ENCODE measurements at regions not wholly inside any gene's neighbourhood (a gene's known extent, or its start where the extent isn't known, plus 50 kb on each side); places are given as distances from the start of the nearest gene placed in this dataset.

DNA sequence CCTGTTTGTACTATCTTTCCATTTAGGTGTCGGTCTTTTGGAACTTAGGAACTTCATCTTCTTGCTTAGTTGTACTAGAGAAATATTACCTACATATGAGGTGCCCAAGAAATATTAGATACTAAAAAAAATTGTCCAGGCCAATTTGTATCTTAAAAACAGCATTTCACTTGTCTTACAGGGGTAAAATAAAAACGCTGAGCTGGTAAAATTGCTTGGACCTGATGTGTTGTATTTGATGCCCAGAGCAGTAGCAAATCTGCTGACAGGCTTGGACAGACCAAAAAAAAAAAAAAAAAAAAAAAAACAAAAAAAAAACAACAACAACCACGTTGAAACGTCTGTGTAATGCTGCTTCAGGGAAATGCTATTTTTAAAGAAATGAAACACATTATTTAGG, 150.4 kb upstream of the ARX start:
- no peaks in the 10 kb centered on the region for H3K4me1 ChIP-seq (ENCODE audit: control insufficient read depth in 2 of 2, insufficient read depth in 1 of 2, low read depth in 1 of 2, low read length in 2 of 2)
- H3K4me2 ChIP-seq (ENCODE audit: insufficient read depth, low read length, poor library complexity, severe bottlenecking): no peak overlapping the region
- H2BK5ac ChIP-seq (ENCODE audit: low read length): no peak overlapping the region
- no peak overlapping the region for H2BK120ac ChIP-seq (ENCODE audit: low read depth, low read length)
- no peak for DNase-seq (ENCODE audit: low spot score)
- H2BK12ac ChIP-seq (ENCODE audit: low read length): no peak overlapping the region
- no peak overlapping the region for H3K4me3 ChIP-seq (ENCODE audit: low read length in 2 of 2)
- no peak overlapping the region for H4K91ac ChIP-seq (ENCODE audit: low read depth, low read length, poor library complexity)
- no peak overlapping the region for H3K27ac ChIP-seq (replicated peaks; ENCODE audit: low read length)
- no peaks in the 10 kb centered on the region for H3K36me3 ChIP-seq (replicated peaks in 1 of 2; ENCODE audit: control insufficient read depth in 2 of 2, insufficient read depth in 2 of 2, low read length in 2 of 2)
- no peak overlapping the region for H2BK15ac ChIP-seq (ENCODE audit: low read length)
- no peak overlapping the region for H3K23ac ChIP-seq (ENCODE audit: low read depth, low read length, poor library complexity)
- no peak overlapping the region for H3K4ac ChIP-seq (ENCODE audit: low read length)
- H2AK5ac ChIP-seq (ENCODE audit: low read depth, low read length): no peak overlapping the region
- H3K79me1 ChIP-seq (ENCODE audit: low read depth, low read length): no peaks in the 10 kb centered on the region
- H3K9ac ChIP-seq (ENCODE audit: low read depth, low read length, poor library complexity): no peak overlapping the region
- no peak overlapping the region for H4K8ac ChIP-seq (ENCODE audit: low read depth, low read length)
- H3K14ac ChIP-seq (ENCODE audit: low read length): no peak overlapping the region
- no peak overlapping the region for H3K18ac ChIP-seq (ENCODE audit: low read length)
- H3K9me3 ChIP-seq (replicated peaks in 1 of 2; ENCODE audit: control insufficient read depth in 2 of 2, insufficient read depth in 1 of 2, low read depth in 1 of 2, low read length in 2 of 2): no peaks in the 10 kb centered on the region
- H2AFZ ChIP-seq (ENCODE audit: low read length): no peak overlapping the region
- H3K27me3 ChIP-seq (ENCODE audit: control insufficient read depth in 3 of 3, insufficient read depth in 3 of 3, low read depth in 1 of 3, low read length in 3 of 3): no peaks in the 10 kb centered on the region
- no CpG with 5 or more reads among the region's 4 CpGs for WGBS, 2 donors (ENCODE audit: extremely low coverage in 2 of 2, insufficient read length in 2 of 2, insufficient replicate concordance in 1 of 2)

- Histone ChIP-seq H3K14ac (ENCODE audit: low read length) (no peak overlapping the region), H3K79me1 (ENCODE audit: low read depth, low read length) (no peaks in the 10 kb centered on the region), H2AFZ (ENCODE audit: low read length) (no peak overlapping the region), H3K36me3 (replicated peaks in 1 of 2; ENCODE audit: control insufficient read depth in 2 of 2, insufficient read depth in 2 of 2, low read length in 2 of 2) (no peaks in the 10 kb centered on the region), H4K91ac (ENCODE audit: low read depth, low read length, poor library complexity) (no peak overlapping the region), H3K4ac (ENCODE audit: low read length) (no peak overlapping the region), H2BK12ac (ENCODE audit: low read length) (no peak overlapping the region), H3K4me2 (ENCODE audit: insufficient read depth, low read length, poor library complexity, severe bottlenecking) (no peak overlapping the region), H3K18ac (ENCODE audit: low read length) (no peak overlapping the region), H3K4me1 (ENCODE audit: control insufficient read depth in 2 of 2, insufficient read depth in 1 of 2, low read depth in 1 of 2, low read length in 2 of 2) (no peaks in the 10 kb centered on the region), H2BK120ac (ENCODE audit: low read depth, low read length) (no peak overlapping the region), H3K9me3 (replicated peaks in 1 of 2; ENCODE audit: control insufficient read depth in 2 of 2, insufficient read depth in 1 of 2, low read depth in 1 of 2, low read length in 2 of 2) (no peaks in the 10 kb centered on the region), H3K9ac (ENCODE audit: low read depth, low read length, poor library complexity) (no peak overlapping the region), H4K8ac (ENCODE audit: low read depth, low read length) (no peak overlapping the region), H3K23ac (ENCODE audit: low read depth, low read length, poor library complexity) (no peak overlapping the region), H2BK5ac (ENCODE audit: low read length) (no peak overlapping the region), H3K27ac (replicated peaks; ENCODE audit: low read length) (no peak overlapping the region), H2AK5ac (ENCODE audit: low read depth, low read length) (no peak overlapping the region), H3K4me3 (ENCODE audit: low read length in 2 of 2) (no peak overlapping the region), H2BK15ac (ENCODE audit: low read length) (no peak overlapping the region), H3K27me3 (ENCODE audit: control insufficient read depth in 3 of 3, insufficient read depth in 3 of 3, low read depth in 1 of 3, low read length in 3 of 3) (no peaks in the 10 kb centered on the region)
- WGBS, 2 donors (ENCODE audit: extremely low coverage in 2 of 2, insufficient read length in 2 of 2, insufficient replicate concordance in 1 of 2): no CpG with 5 or more reads among the region's 2 CpGs
- DNase-seq (ENCODE audit: low spot score): no peak
Observed at GRCh38 chrX:25158635-25159034, 142.9 kb upstream of the ARX start.

DNA sequence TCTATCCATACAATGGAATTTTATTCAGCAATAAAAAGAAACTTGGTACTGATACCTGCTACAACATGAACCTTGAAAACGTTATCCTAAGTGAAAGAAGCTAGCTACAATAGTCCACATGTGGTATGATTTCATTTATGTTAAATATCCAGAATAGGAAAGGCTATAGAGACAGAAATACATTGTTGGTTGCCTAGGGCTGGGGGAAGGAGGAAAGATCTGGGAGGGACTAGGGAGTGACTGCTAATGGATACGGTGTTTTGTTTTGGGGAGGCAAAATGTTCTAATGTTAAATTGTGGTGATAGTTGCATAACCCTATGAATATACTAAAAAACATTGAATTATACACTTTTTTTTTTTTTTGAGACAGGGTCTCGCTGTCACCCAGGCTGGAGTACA, 141.1 kb upstream of the ARX start:
- Histone ChIP-seq H3K18ac (ENCODE audit: low read length) (no peak overlapping the region), H2BK15ac (ENCODE audit: low read length) (no peak overlapping the region), H3K27ac (replicated peaks; ENCODE audit: low read length) (no peak overlapping the region), H3K4me1 (ENCODE audit: control insufficient read depth in 2 of 2, insufficient read depth in 1 of 2, low read depth in 1 of 2, low read length in 2 of 2) (no peaks in the 10 kb centered on the region), H3K9ac (ENCODE audit: low read depth, low read length, poor library complexity) (no peak overlapping the region), H3K4ac (ENCODE audit: low read length) (no peak overlapping the region), H3K9me3 (replicated peaks in 1 of 2; ENCODE audit: control insufficient read depth in 2 of 2, insufficient read depth in 1 of 2, low read depth in 1 of 2, low read length in 2 of 2) (no peaks in the 10 kb centered on the region), H2BK12ac (ENCODE audit: low read length) (no peak overlapping the region), H4K91ac (ENCODE audit: low read depth, low read length, poor library complexity) (no peak overlapping the region), H3K23ac (ENCODE audit: low read depth, low read length, poor library complexity) (no peak overlapping the region), H3K36me3 (replicated peaks in 1 of 2; ENCODE audit: control insufficient read depth in 2 of 2, insufficient read depth in 2 of 2, low read length in 2 of 2) (no peaks in the 10 kb centered on the region), H3K14ac (ENCODE audit: low read length) (no peak overlapping the region), H3K27me3 (ENCODE audit: control insufficient read depth in 3 of 3, insufficient read depth in 3 of 3, low read depth in 1 of 3, low read length in 3 of 3) (no peaks in the 10 kb centered on the region), H3K4me3 (ENCODE audit: low read length in 2 of 2) (no peak overlapping the region), H2AK5ac (ENCODE audit: low read depth, low read length) (no peak overlapping the region), H2AFZ (ENCODE audit: low read length) (no peak overlapping the region), H2BK120ac (ENCODE audit: low read depth, low read length) (no peak overlapping the region), H2BK5ac (ENCODE audit: low read length) (no peak overlapping the region), H4K8ac (ENCODE audit: low read depth, low read length) (no peak overlapping the region), H3K4me2 (ENCODE audit: insufficient read depth, low read length, poor library complexity, severe bottlenecking) (no peak overlapping the region), H3K79me1 (ENCODE audit: low read depth, low read length) (no peaks in the 10 kb centered on the region)
- DNase-seq (ENCODE audit: low spot score): no peak
- WGBS, 2 donors (ENCODE audit: extremely low coverage in 2 of 2, insufficient read length in 2 of 2, insufficient replicate concordance in 1 of 2): no CpG with 5 or more reads among the region's 3 CpGs

DNA sequence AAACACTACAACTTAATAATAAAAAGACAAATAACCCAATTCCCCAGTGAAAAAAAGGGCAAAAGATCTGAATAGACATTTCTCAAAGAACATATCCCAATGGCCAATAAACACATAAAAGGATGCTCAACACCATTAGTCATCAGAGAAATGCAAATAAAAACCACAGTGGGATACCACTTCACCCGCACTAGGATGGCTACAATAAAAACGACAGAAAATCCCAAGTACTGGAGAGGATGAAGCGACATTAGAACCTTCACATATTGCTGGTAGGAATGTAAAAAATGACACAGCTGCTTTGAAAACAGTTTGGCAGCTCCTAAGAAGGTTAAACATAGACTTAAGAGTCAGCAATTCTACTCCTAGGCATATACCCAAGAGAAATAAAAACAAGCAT, 140.6 kb upstream of the ARX start:
- H3K23ac ChIP-seq (ENCODE audit: low read depth, low read length, poor library complexity): no peak overlapping the region

More for the DNA sequence above, 140.6 kb upstream of the ARX start:
- no peaks in the 10 kb centered on the region for H3K9me3 ChIP-seq (replicated peaks in 1 of 2; ENCODE audit: control insufficient read depth in 2 of 2, insufficient read depth in 1 of 2, low read depth in 1 of 2, low read length in 2 of 2)
- H2BK12ac ChIP-seq (ENCODE audit: low read length): no peak overlapping the region
- no peak overlapping the region for H2BK15ac ChIP-seq (ENCODE audit: low read length)
- H3K4ac ChIP-seq (ENCODE audit: low read length): no peak overlapping the region
- H3K4me2 ChIP-seq (ENCODE audit: insufficient read depth, low read length, poor library complexity, severe bottlenecking): no peak overlapping the region
- H2AK5ac ChIP-seq (ENCODE audit: low read depth, low read length): no peak overlapping the region
- no peak overlapping the region for H2AFZ ChIP-seq (ENCODE audit: low read length)
- H3K27ac ChIP-seq (replicated peaks; ENCODE audit: low read length): no peak overlapping the region
- H2BK120ac ChIP-seq (ENCODE audit: low read depth, low read length): no peak overlapping the region
- no peaks in the 10 kb centered on the region for H3K4me1 ChIP-seq (ENCODE audit: control insufficient read depth in 2 of 2, insufficient read depth in 1 of 2, low read depth in 1 of 2, low read length in 2 of 2)
- DNase-seq (ENCODE audit: low spot score): no peak
- H3K14ac ChIP-seq (ENCODE audit: low read length): no peak overlapping the region
- no peak overlapping the region for H3K9ac ChIP-seq (ENCODE audit: low read depth, low read length, poor library complexity)
- H3K27me3 ChIP-seq (ENCODE audit: control insufficient read depth in 3 of 3, insufficient read depth in 3 of 3, low read depth in 1 of 3, low read length in 3 of 3): no peaks in the 10 kb centered on the region
- no peak overlapping the region for H2BK5ac ChIP-seq (ENCODE audit: low read length)
- H3K18ac ChIP-seq (ENCODE audit: low read length): no peak overlapping the region
- H4K91ac ChIP-seq (ENCODE audit: low read depth, low read length, poor library complexity): no peak overlapping the region
- no peaks in the 10 kb centered on the region for H3K79me1 ChIP-seq (ENCODE audit: low read depth, low read length)
- H3K36me3 ChIP-seq (replicated peaks in 1 of 2; ENCODE audit: control insufficient read depth in 2 of 2, insufficient read depth in 2 of 2, low read length in 2 of 2): no peaks in the 10 kb centered on the region
- H4K8ac ChIP-seq (ENCODE audit: low read depth, low read length): no peak overlapping the region
- no peak overlapping the region for H3K4me3 ChIP-seq (ENCODE audit: low read length in 2 of 2)
- no CpG with 5 or more reads among the region's 3 CpGs for WGBS, 2 donors (ENCODE audit: extremely low coverage in 2 of 2, insufficient read length in 2 of 2, insufficient replicate concordance in 1 of 2)
